Mesenchymal stem cell (in vitro differentiated cells and primary cell): ENCODE measurements at regions not wholly inside any gene's neighbourhood (a gene's known extent, or its start where the extent isn't known, plus 50 kb on each side); places are given as distances from the start of the nearest gene placed in this dataset.
"Not testable (repeated sequence)": the region's sequence is repeated elsewhere in the genome, so short reads cannot be mapped to it uniquely, and the experiment has no call there.

Source experiments
- DNase-seq: peaks from one replicate; pipeline ENCODE4 v3.0.0-alpha.2; 2013
- H2AFZ ChIP-seq: one replicate; pipeline ENCODE4 v1.6.1; 2013; ENCODE audit warnings: low read depth, mild to moderate bottlenecking, control low read depth, inconsistent platforms, low read length, moderate library complexity
- H2AK5ac ChIP-seq: 2 replicates; pipeline ENCODE4 v1.6.1; 2013; ENCODE audit warnings: low read length, moderate library complexity, mild to moderate bottlenecking, inconsistent platforms; ENCODE audit not compliant: severe bottlenecking
- H2BK120ac ChIP-seq: one replicate; pipeline ENCODE4 v1.6.1; 2013; ENCODE audit warnings: low read depth, mild to moderate bottlenecking, inconsistent platforms, low read length, moderate library complexity
- H2BK12ac ChIP-seq, 2 experiments: one replicate each; pipeline ENCODE4 v1.6.1; 2013; ENCODE audit warnings: inconsistent platforms in 2 of 2, low read length in 2 of 2, mild to moderate bottlenecking in 2 of 2, moderate library complexity in 2 of 2, control low read depth in 1 of 2
- H2BK15ac ChIP-seq: one replicate; pipeline ENCODE4 v1.6.1; 2013; ENCODE audit warnings: mild to moderate bottlenecking, low read depth, inconsistent platforms; ENCODE audit not compliant: poor library complexity, severe bottlenecking
- H2BK5ac ChIP-seq: 2 replicates; pipeline ENCODE4 v1.6.1; 2013; ENCODE audit warnings: low read depth, mild to moderate bottlenecking, low read length, control low read depth, inconsistent platforms; ENCODE audit not compliant: poor library complexity, severe bottlenecking
- H3K14ac ChIP-seq, 2 experiments: one replicate each; pipeline ENCODE4 v1.6.1; 2013; ENCODE audit warnings: inconsistent platforms in 2 of 2, low read length in 2 of 2, control low read depth in 1 of 2, mild to moderate bottlenecking in 1 of 2, moderate library complexity in 1 of 2
- H3K18ac ChIP-seq, 2 experiments: one replicate each; pipeline ENCODE4 v1.6.1; 2013; ENCODE audit warnings: inconsistent platforms in 2 of 2, low read length in 2 of 2, control low read depth in 1 of 2, low read depth in 1 of 2, mild to moderate bottlenecking in 1 of 2
- H3K23ac ChIP-seq, 2 experiments: one replicate each; pipeline ENCODE4 v1.6.1; 2013; ENCODE audit warnings: inconsistent platforms in 2 of 2, low read length in 2 of 2, mild to moderate bottlenecking in 2 of 2, moderate library complexity in 2 of 2, control low read depth in 1 of 2
- H3K27ac ChIP-seq: 2 replicates; pipeline ENCODE4 v1.5.1; 2013; ENCODE audit warnings: mild to moderate bottlenecking, moderate library complexity, low read length, control low read depth, inconsistent platforms; ENCODE audit not compliant: poor library complexity, severe bottlenecking
- H3K27me3 ChIP-seq, 2 experiments: 2 replicates each; pipeline versions ENCODE4 v1.6.1 to v1.7.0; 2013; ENCODE audit warnings: low read length in 2 of 2, mild to moderate bottlenecking in 2 of 2, moderate library complexity in 2 of 2, control low read depth in 1 of 2, inconsistent platforms in 1 of 2; ENCODE audit not compliant: control insufficient read depth in 1 of 2, insufficient read depth in 1 of 2
- H3K36me3 ChIP-seq, 2 experiments: 2 replicates each; pipeline versions ENCODE4 v1.6.1 to v1.7.0; 2013; ENCODE audit warnings: low read length in 2 of 2, control low read depth in 1 of 2, inconsistent platforms in 1 of 2, low read depth in 1 of 2, mild to moderate bottlenecking in 1 of 2; ENCODE audit not compliant: insufficient read depth in 2 of 2, control insufficient read depth in 1 of 2
- H3K4ac ChIP-seq, 2 experiments: one replicate each; pipeline ENCODE4 v1.6.1; 2013; ENCODE audit warnings: inconsistent platforms in 2 of 2, low read length in 2 of 2, mild to moderate bottlenecking in 2 of 2, moderate library complexity in 2 of 2, control low read depth in 1 of 2, low read depth in 1 of 2
- H3K4me1 ChIP-seq: 2 replicates; pipeline ENCODE4 v1.6.1; 2013; ENCODE audit warnings: low read depth, low read length, control low read depth; ENCODE audit not compliant: control insufficient read depth, insufficient read depth
- H3K4me2 ChIP-seq: 2 replicates; pipeline ENCODE4 v1.6.1; 2013; ENCODE audit warnings: low read length, mild to moderate bottlenecking, inconsistent platforms; ENCODE audit not compliant: poor library complexity, severe bottlenecking
- H3K4me3 ChIP-seq, 2 experiments: 2 replicates each; pipeline versions ENCODE4 v1.5.1 to v1.7.0; 2013; ENCODE audit warnings: low read length in 2 of 2, mild to moderate bottlenecking in 2 of 2, control low read depth in 1 of 2, low read depth in 1 of 2; ENCODE audit not compliant: insufficient read depth in 1 of 2
- H3K79me1 ChIP-seq: replicated peaks from 2 replicates; pipeline ENCODE4 v1.6.1; 2013; ENCODE audit warnings: mild to moderate bottlenecking, control low read depth, low read length, inconsistent platforms; ENCODE audit not compliant: poor library complexity, severe bottlenecking
- H3K9ac ChIP-seq: 2 replicates; pipeline ENCODE4 v1.7.0; 2013; ENCODE audit warnings: mild to moderate bottlenecking, low read length, moderate library complexity
- H3K9me3 ChIP-seq: 2 replicates; pipeline ENCODE4 v1.7.0; 2013; ENCODE audit warnings: mild to moderate bottlenecking, low read length; ENCODE audit not compliant: control insufficient read depth
- H4K8ac ChIP-seq: one replicate; pipeline ENCODE4 v1.6.1; 2013; ENCODE audit warnings: inconsistent platforms, mild to moderate bottlenecking, low read length, moderate library complexity
- H4K91ac ChIP-seq: one replicate; pipeline ENCODE4 v1.6.1; 2013; ENCODE audit warnings: mild to moderate bottlenecking, low read length, inconsistent platforms
- WGBS: methylation state at CpG from one replicate; pipeline ENCODE4 v1.1.7; 2013; ENCODE audit warnings: mixed read lengths; 5-methylcytosine and 5-hydroxymethylcytosine counted together

- H3K18ac ChIP-seq, H3K27me3 ChIP-seq, H3K9me3 ChIP-seq: not testable (repeated sequence)
Measured at GRCh38 chr2:36279506-36279905, 76.1 kb upstream of the CRIM1 start.

GRCh38 chr2:36277881-36278523, 77.6 kb upstream of the CRIM1 start:
- H3K4me1 ChIP-seq: no peaks in the 10 kb centered on the region
- no peak overlapping the region for H4K91ac ChIP-seq
- H3K9ac ChIP-seq: no peak overlapping the region
- H3K23ac ChIP-seq: no peak overlapping the region
- H3K27me3 ChIP-seq: no peaks in the 10 kb centered on the region
- H3K27ac ChIP-seq: no peak overlapping the region
- no peak overlapping the region for H2BK15ac ChIP-seq
- no peak overlapping the region for H2BK12ac ChIP-seq
- no peaks in the 10 kb centered on the region for H3K9me3 ChIP-seq
- H3K18ac ChIP-seq: no peak overlapping the region
- no peak overlapping the region for H3K4me3 ChIP-seq
- no peak overlapping the region for H2BK5ac ChIP-seq
- H3K4ac ChIP-seq: no peak overlapping the region
- no peaks in the 10 kb centered on the region for H3K36me3 ChIP-seq
- no peak overlapping the region for H4K8ac ChIP-seq
- H2BK120ac ChIP-seq: no peak overlapping the region
- no peak overlapping the region for H2AK5ac ChIP-seq
- H3K4me2 ChIP-seq: no peak overlapping the region
- 100% methylated on average over 1 of the region's 2 CpGs for WGBS
- DNase-seq: peak; percentile 10
- H2AFZ ChIP-seq: no peak overlapping the region
- no peaks in the 10 kb centered on the region for H3K79me1 ChIP-seq
- H3K14ac ChIP-seq: no peak overlapping the region

More at GRCh38 chr2:36279506-36279905, 76.1 kb upstream of the CRIM1 start:
- H3K9ac ChIP-seq, H2AFZ ChIP-seq, H2BK15ac ChIP-seq, DNase-seq, H4K8ac ChIP-seq, H2BK120ac ChIP-seq, H3K14ac ChIP-seq, H3K27ac ChIP-seq, H3K36me3 ChIP-seq, H2BK5ac ChIP-seq, H4K91ac ChIP-seq, H3K79me1 ChIP-seq, H3K4me3 ChIP-seq, H2BK12ac ChIP-seq, H3K4me2 ChIP-seq, H3K23ac ChIP-seq, H3K4me1 ChIP-seq, H3K4ac ChIP-seq, H2AK5ac ChIP-seq: not testable (repeated sequence)
- WGBS: 89% methylated on average over 7 of the region's 7 CpGs

- Histone ChIP-seq H3K4ac (no peak overlapping the region), H3K4me1 (no peaks in the 10 kb centered on the region)
- 44% methylated on average over 3 of the region's 3 CpGs for WGBS
Measured at GRCh38 chr2:36277146-36277808, 78.3 kb upstream of the CRIM1 start.

GRCh38 chr2:36271266-36271665, 84.3 kb upstream of the CRIM1 start:
- no peak overlapping the region for H2AFZ ChIP-seq
- H2BK12ac ChIP-seq: no peak overlapping the region
- DNase-seq: no peak
- no peak overlapping the region for H4K91ac ChIP-seq
- H3K79me1 ChIP-seq: no peaks in the 10 kb centered on the region
- H3K23ac ChIP-seq: no peak overlapping the region
- H3K27ac ChIP-seq: no peak overlapping the region
- no peak overlapping the region for H3K4me2 ChIP-seq
- no peak overlapping the region for H3K4me3 ChIP-seq
- no peak overlapping the region for H3K14ac ChIP-seq
- no peak overlapping the region for H2BK5ac ChIP-seq
- no peaks in the 10 kb centered on the region for H3K36me3 ChIP-seq
- no peak overlapping the region for H2BK15ac ChIP-seq
- 60% methylated on average over 1 of the region's 1 CpG for WGBS
- H3K4ac ChIP-seq: no peak overlapping the region
- no peak overlapping the region for H4K8ac ChIP-seq
- no peak overlapping the region for H2BK120ac ChIP-seq
- no peaks in the 10 kb centered on the region for H3K27me3 ChIP-seq
- H3K9ac ChIP-seq: no peak overlapping the region
- no peaks in the 10 kb centered on the region for H3K4me1 ChIP-seq
- H3K9me3 ChIP-seq: no peaks in the 10 kb centered on the region
- no peak overlapping the region for H3K18ac ChIP-seq
- H2AK5ac ChIP-seq: no peak overlapping the region

More at GRCh38 chr2:36277146-36277808, 78.3 kb upstream of the CRIM1 start:
- no peak overlapping the region for H2BK15ac ChIP-seq
- no peak overlapping the region for H4K8ac ChIP-seq
- no peaks in the 10 kb centered on the region for H3K27me3 ChIP-seq
- no peak overlapping the region for H2BK120ac ChIP-seq
- no peaks in the 10 kb centered on the region for H3K36me3 ChIP-seq
- H4K91ac ChIP-seq: no peak overlapping the region
- no peak overlapping the region for H3K14ac ChIP-seq
- no peak overlapping the region for H2AK5ac ChIP-seq
- no peak overlapping the region for H2BK12ac ChIP-seq
- H3K27ac ChIP-seq: no peak overlapping the region
- no peak overlapping the region for H2BK5ac ChIP-seq
- H3K9ac ChIP-seq: no peak overlapping the region
- no peak overlapping the region for H3K23ac ChIP-seq
- no peaks in the 10 kb centered on the region for H3K9me3 ChIP-seq
- H3K4me2 ChIP-seq: no peak overlapping the region
- H3K79me1 ChIP-seq: no peaks in the 10 kb centered on the region
- H3K18ac ChIP-seq: no peak overlapping the region
- H3K4me3 ChIP-seq: no peak overlapping the region
- H2AFZ ChIP-seq: no peak overlapping the region
- DNase-seq: peak; percentile 89
